ENCODE measurements at regions not wholly inside any gene's neighbourhood (a gene's known extent, or its start where the extent isn't known, plus 50 kb on each side); places are given as distances from the start of the nearest gene placed in this dataset.
"Not testable (repeated sequence)": the region's sequence is repeated elsewhere in the genome, so short reads cannot be mapped to it uniquely, and the experiment has no call there.

- H3K4me3 ChIP-seq (ENCODE audit: low read depth, low read length), result no peak overlapping the region
- TF ChIP-seq CTCF (IDR thresholded peaks at IDR 0.05; ENCODE audit: borderline replicate concordance, insufficient read depth, low read depth, low read length), result no peak
These were observed 1339.5 kb upstream of the MAP3K7 start for GRCh38 chr6:91926361-91926760.

GRCh38 chr6:91911945-91912344, 1325.1 kb upstream of the MAP3K7 start:
- no peak for TF ChIP-seq CTCF (IDR thresholded peaks at IDR 0.05; ENCODE audit: borderline replicate concordance, insufficient read depth, low read depth, low read length)
- H3K4me3 ChIP-seq (ENCODE audit: low read depth, low read length), result no peak overlapping the region

DNA sequence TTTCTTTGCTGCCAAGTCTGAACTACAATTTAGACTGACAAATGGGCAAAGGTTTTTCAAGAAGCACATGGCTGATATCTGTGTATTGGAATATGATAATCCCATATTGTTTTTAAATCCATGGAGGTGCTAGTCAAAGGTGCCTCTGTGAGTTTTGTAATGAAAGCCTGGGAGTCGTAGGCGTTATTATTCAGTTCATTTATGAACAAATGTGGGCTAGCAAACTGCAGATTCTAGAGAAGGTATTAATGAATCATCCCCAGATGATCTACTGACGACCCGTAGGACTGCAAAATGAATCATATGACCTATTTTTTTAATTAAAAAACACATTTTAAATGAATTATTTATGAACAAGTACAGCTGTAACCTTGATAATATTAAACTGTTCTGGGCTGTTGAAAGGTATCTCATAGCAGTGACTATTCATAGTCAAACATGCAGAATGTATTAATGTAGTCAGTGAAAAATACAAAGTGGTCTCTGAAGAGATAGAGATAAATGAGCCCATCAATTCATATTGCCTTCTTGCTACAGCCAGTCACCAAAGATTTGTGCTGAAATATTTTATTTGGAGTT, 1317.8 kb upstream of the MAP3K7 start:
- TF ChIP-seq CTCF (IDR thresholded peaks at IDR 0.05; ENCODE audit: borderline replicate concordance, insufficient read depth, low read depth, low read length), result no peak
- H3K4me3 ChIP-seq (ENCODE audit: low read depth, low read length), result no peak overlapping the region

DNA sequence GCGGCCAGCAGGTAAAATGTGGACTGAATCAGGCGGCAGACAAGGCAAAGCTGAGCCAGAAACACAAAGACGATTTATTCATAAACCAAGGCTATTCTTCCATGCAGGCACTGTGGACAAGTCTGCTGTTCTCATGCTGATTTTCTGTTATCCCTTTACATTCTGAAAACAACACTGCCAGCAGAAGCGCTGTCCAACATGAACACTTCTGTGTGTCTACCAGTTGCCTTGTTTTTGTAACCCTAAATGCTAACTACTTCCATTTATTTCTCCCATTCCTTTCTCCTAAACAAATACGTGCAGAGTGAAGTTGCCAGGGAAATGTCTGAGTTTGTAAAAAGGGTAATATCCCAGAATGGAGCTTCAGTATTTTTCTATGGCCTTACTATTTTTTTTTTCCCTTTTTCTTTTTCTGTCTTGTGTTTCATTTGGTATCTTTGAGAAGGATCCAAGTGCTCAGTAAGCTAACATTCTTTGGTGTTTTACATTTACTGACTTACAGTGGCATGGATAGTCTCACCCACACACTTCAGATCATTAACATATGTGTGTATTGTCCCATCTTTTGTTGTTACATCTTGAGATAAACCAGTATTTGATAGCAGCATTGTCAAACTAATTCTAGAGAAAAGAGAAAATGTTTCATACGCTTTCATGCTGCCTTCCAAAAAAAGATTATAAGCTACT, 1308.9 kb upstream of the MAP3K7 start:
- no peak overlapping the region for H3K4me3 ChIP-seq (ENCODE audit: low read depth, low read length)
- no peak for TF ChIP-seq CTCF (IDR thresholded peaks at IDR 0.05; ENCODE audit: borderline replicate concordance, insufficient read depth, low read depth, low read length)

- no peak for TF ChIP-seq CTCF (IDR thresholded peaks at IDR 0.05; ENCODE audit: borderline replicate concordance, insufficient read depth, low read depth, low read length)
- no peak overlapping the region for H3K4me3 ChIP-seq (ENCODE audit: low read depth, low read length)
These were observed 1299.4 kb upstream of the MAP3K7 start for GRCh38 chr6:91886183-91886795.

- H3K4me3 ChIP-seq (ENCODE audit: low read depth, low read length), result not testable (repeated sequence)
These were observed 1294.9 kb upstream of the MAP3K7 start for GRCh38 chr6:91881791-91882190.

DNA sequence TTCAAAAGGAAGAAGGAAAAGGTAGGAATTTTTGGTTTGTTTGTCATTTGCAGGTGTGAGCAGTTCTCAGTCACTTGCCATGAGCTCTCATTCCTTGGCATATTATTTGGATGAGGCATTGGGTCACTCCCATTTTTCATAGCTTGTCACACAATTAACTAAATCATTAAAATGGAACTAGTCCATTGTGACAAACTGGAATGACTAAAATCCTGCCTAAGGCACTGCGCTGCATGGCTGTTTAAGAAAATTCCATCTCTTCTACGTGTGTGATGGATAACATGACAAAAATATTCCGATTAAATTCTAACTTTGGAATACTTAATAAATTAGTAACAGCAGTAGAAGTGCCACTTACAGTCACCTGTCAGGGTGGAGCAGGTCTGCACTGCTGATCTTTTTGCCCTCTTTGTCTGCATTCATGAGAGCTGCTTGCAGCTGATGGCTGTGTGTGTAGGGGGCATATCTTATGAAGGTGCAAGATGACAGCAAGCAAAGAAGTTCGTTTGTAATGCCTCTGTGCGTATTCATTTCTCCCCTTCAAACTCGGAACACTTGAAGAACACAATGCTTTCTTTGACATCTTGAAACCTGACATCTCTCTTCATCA, 1292.6 kb upstream of the MAP3K7 start:
- no peak for TF ChIP-seq CTCF (IDR thresholded peaks at IDR 0.05; ENCODE audit: borderline replicate concordance, insufficient read depth, low read depth, low read length)
- H3K4me3 ChIP-seq (ENCODE audit: low read depth, low read length), result no peak overlapping the region

Measured in GM12875 (cell line).